CD4-positive, alpha-beta T cell (primary cell): ENCODE measurements at regions not wholly inside any gene's neighbourhood (a gene's known extent, or its start where the extent isn't known, plus 50 kb on each side); places are given as distances from the start of the nearest gene placed in this dataset.

ENCODE experiments used
- ATAC-seq: fragments of 200-7000 bp; cut with Tn5 transposase; one replicate; pipeline ENCODE4 v1.10.0; 2022; ENCODE audit warnings: mild to moderate bottlenecking; ENCODE audit not compliant: poor library complexity
- CTCF ChIA-PET: fragments of 350-600 bp; sonication (Branson Sonifier 250); formaldehyde crosslinking; loops from one replicate; lab custom pipeline; 2021; ENCODE audit warnings: antibody characterized with exemption, inconsistent platforms; lab: Charles Lee
- POLR2A ChIA-PET: fragments of 350-600 bp; sonication (Branson Sonifier 250); formaldehyde crosslinking; loops from one replicate; lab custom pipeline; 2021; ENCODE audit warnings: antibody characterized with exemption, inconsistent platforms; lab: Charles Lee
- DNase-seq, 14 experiments: peaks; one replicate each; pipeline ENCODE4 v3.0.0-alpha.2; 2013 to 2020; ENCODE audit warnings: mixed read lengths in 2 of 14
- H3K27ac ChIP-seq, 2 donors: one replicate each; pipeline versions ENCODE4 v1.5.1 to v1.7.0; 2013; ENCODE audit warnings: low read length in 2 of 2, low read depth in 1 of 2, mild to moderate bottlenecking in 1 of 2
- H3K27me3 ChIP-seq, 2 experiments: 1 replicate in 1 of 2; 2 replicates in 1 of 2; pipeline versions ENCODE4 v1.6.1 to v1.7.0; 2013; ENCODE audit warnings: low read length in 2 of 2, control low read depth in 1 of 2, mild to moderate bottlenecking in 1 of 2, moderate library complexity in 1 of 2; ENCODE audit not compliant: insufficient read depth in 2 of 2, control insufficient read depth in 1 of 2
- H3K36me3 ChIP-seq: one replicate; pipeline ENCODE4 v1.6.1; 2013; ENCODE audit warnings: low read length, control low read depth; ENCODE audit not compliant: insufficient read depth
- H3K4me1 ChIP-seq: one replicate; pipeline ENCODE4 v1.6.1; 2013; ENCODE audit warnings: low read length, control low read depth; ENCODE audit not compliant: insufficient read depth
- H3K4me3 ChIP-seq: one replicate; pipeline ENCODE4 v1.5.1; 2013; ENCODE audit warnings: mild to moderate bottlenecking, low read length, moderate library complexity
- H3K9me3 ChIP-seq, 2 experiments: 1 replicate in 1 of 2; 2 replicates in 1 of 2; pipeline versions ENCODE4 v1.6.1 to v1.7.0; 2013; ENCODE audit warnings: low read length in 2 of 2, mild to moderate bottlenecking in 2 of 2, control low read depth in 1 of 2, moderate library complexity in 1 of 2; ENCODE audit not compliant: control insufficient read depth in 1 of 2, insufficient read depth in 1 of 2
- H3K27ac Mint-ChIP-seq: one replicate; pipeline ENCODE4 v1.8.0; 2020; ENCODE audit warnings: mixed read lengths
- H3K27me3 Mint-ChIP-seq: one replicate; pipeline ENCODE4 v1.8.0; 2021; ENCODE audit warnings: mixed read lengths
- H3K36me3 Mint-ChIP-seq: one replicate; pipeline ENCODE4 v1.8.0; 2021; ENCODE audit warnings: low read depth, mixed read lengths
- H3K4me1 Mint-ChIP-seq: one replicate; pipeline ENCODE4 v1.8.0; 2021; ENCODE audit warnings: low read depth, mixed read lengths
- H3K4me3 Mint-ChIP-seq: one replicate; pipeline ENCODE4 v1.8.0; 2020; ENCODE audit warnings: mild to moderate bottlenecking, mixed read lengths
- H3K9me3 Mint-ChIP-seq: one replicate; pipeline ENCODE4 v1.8.0; 2020; ENCODE audit warnings: mixed read lengths
- intact Hi-C, 2 experiments: fragments of 100-400 bp; cut with DNase I in 1 of 2; cut with micrococcal nuclease in 1 of 2; formaldehyde crosslinking; loops; one replicate each; pipeline versions ENCODE4 v1.15.1 to v1.9.0; 2023 to 2025; cut with DNase I, micrococcal nuclease
- TF ChIP-seq, protein P1 (sequence below): fragments of 200-600 bp; IDR thresholded peaks from one replicate; pipeline ENCODE4 v1.8.0; 2022; ENCODE audit warnings: antibody characterized with exemption, mild to moderate bottlenecking

DNA sequence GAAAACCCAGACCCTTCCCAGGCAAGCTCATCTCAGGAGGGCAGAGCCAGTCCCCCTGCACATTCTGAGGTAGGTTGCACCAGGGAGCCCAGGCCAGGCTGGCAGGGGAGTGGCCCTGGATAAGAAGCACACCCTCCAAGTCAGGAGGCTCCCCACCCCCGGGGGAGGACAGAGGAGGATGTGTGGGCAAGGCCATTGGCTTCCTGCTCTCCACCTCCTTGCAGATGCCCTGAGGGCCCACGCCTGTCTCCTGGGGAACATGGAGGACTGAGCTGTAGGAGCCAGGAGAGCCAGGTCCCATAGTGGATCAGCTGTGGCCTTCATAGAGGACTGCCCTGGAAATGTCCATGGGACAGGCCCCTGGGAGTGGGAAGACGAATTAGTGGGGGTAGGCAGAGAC, 126.7 kb downstream of the IRF8 start:
- CTCF ChIA-PET, result no interaction called here
- no peaks in the 10 kb centered on the region for H3K9me3 Mint-ChIP-seq

DNA sequence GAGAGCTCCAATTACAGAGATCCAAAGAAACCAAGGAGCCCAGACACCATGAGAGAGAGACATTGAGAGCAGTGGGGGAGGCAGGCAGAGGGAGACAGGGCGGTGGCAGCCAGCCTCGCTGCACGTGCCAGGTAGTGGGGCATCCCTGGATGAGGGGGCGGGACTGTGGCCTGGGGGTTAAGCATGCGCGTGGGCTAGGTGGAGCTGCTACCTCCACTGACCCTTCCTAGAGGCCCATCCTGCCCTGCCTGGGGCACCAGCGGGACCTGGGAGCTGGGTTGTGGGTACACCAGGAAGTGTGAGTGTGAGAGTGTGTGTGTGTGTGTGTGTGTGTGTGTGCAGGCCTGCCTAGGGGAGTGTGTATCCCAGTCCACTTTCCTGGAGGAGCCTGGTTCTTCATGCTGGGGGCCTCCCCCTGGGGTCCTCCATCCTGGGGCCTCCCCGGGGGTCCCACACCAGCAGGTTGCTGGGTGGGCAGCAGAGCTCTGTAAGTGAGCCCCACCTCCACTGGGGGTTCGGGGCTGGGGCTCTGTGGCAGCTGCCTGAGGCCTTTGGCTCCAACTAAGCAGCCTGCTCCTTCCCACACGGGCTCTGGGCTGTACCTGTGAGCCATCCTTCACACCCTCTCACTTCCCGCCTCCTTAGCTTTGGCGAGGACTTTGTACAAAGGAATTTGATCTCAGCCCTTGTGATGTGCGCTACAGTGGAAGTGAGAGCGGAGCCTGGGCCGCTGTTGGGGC, 127.4 kb downstream of the IRF8 start:
- Mint-ChIP-seq H3K27me3 (peaks cover 17% of the 10 kb centered on the region), H3K9me3 (no peaks in the 10 kb centered on the region), H3K4me3 (no peak overlapping the region), H3K36me3 (no peaks in the 10 kb centered on the region), H3K27ac (no peak overlapping the region), H3K4me1 (no peaks in the 10 kb centered on the region)
- ATAC-seq, result no peak
- no peak overlapping the region for H3K4me3 ChIP-seq
- TF ChIP-seq, protein P1, sequence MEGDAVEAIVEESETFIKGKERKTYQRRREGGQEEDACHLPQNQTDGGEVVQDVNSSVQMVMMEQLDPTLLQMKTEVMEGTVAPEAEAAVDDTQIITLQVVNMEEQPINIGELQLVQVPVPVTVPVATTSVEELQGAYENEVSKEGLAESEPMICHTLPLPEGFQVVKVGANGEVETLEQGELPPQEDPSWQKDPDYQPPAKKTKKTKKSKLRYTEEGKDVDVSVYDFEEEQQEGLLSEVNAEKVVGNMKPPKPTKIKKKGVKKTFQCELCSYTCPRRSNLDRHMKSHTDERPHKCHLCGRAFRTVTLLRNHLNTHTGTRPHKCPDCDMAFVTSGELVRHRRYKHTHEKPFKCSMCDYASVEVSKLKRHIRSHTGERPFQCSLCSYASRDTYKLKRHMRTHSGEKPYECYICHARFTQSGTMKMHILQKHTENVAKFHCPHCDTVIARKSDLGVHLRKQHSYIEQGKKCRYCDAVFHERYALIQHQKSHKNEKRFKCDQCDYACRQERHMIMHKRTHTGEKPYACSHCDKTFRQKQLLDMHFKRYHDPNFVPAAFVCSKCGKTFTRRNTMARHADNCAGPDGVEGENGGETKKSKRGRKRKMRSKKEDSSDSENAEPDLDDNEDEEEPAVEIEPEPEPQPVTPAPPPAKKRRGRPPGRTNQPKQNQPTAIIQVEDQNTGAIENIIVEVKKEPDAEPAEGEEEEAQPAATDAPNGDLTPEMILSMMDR, result no peak
- H3K27ac ChIP-seq, result no peak overlapping the region
- DNase-seq, result no peak
- ChIA-PET POLR2A (no interaction called here), CTCF (no interaction called here)
- H3K36me3 ChIP-seq, result no peaks in the 10 kb centered on the region
- no peaks in the 10 kb centered on the region for H3K4me1 ChIP-seq
- H3K9me3 ChIP-seq, result peaks cover 4 to 36% of the 10 kb centered on the region in 2 experiments
- intact Hi-C loops, result no loop called here
- H3K27me3 ChIP-seq, result peaks cover 0 to 4% of the 10 kb centered on the region in 2 experiments

More for the DNA sequence above, 126.7 kb downstream of the IRF8 start:
- ATAC-seq (no peak), DNase-seq (no peak)
- no peaks in the 10 kb centered on the region for H3K4me1 Mint-ChIP-seq
- H3K4me3 Mint-ChIP-seq, result no peak overlapping the region
- no peaks in the 10 kb centered on the region for H3K4me1 ChIP-seq
- H3K27ac Mint-ChIP-seq, result no peak overlapping the region
- peaks cover 3 to 4% of the 10 kb centered on the region in 2 experiments for H3K27me3 ChIP-seq
- no peaks in the 10 kb centered on the region for H3K36me3 Mint-ChIP-seq
- peaks cover 4 to 40% of the 10 kb centered on the region in 2 experiments for H3K9me3 ChIP-seq
- H3K27me3 Mint-ChIP-seq, result peaks cover 22% of the 10 kb centered on the region
- no peak overlapping the region for H3K4me3 ChIP-seq
- no peak overlapping the region for H3K27ac ChIP-seq
- TF ChIP-seq, protein P1, result no peak
- POLR2A ChIA-PET, result no interaction called here
- H3K36me3 ChIP-seq, result no peaks in the 10 kb centered on the region
- intact Hi-C loops, result no loop called here

DNA sequence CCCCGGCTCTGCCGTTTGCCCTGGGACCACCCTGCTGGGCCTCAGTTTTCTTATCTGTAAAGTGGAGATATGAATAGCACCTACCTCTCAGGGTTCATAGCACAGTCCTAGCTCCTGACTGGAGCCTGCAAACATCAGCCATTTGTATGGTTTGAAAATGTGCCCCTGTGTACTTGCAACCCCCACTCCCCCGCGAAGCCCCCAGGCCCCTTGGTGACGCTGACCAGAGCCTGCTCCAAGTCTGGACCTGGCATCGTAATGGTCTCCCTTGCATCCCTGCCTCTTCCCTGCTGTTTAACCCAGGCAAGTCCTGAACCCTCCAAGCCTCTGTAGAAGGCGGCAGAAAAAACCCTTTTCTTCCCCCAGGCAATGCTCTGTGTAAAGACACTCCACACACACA, 128.0 kb downstream of the IRF8 start:
- Histone ChIP-seq H3K9me3 (peaks cover 4 to 36% of the 10 kb centered on the region in 2 experiments), H3K36me3 (no peaks in the 10 kb centered on the region), H3K4me1 (no peaks in the 10 kb centered on the region), H3K4me3 (no peak overlapping the region), H3K27me3 (peaks cover 0 to 4% of the 10 kb centered on the region in 2 experiments), H3K27ac (no peak overlapping the region)
- intact Hi-C loops, result no loop called here
- ATAC-seq (no peak), DNase-seq (no peak)
- TF ChIP-seq, protein P1, result no peak
- peaks cover 17% of the 10 kb centered on the region for H3K27me3 Mint-ChIP-seq
- CTCF ChIA-PET, result no interaction called here
- no peaks in the 10 kb centered on the region for H3K9me3 Mint-ChIP-seq
- no peaks in the 10 kb centered on the region for H3K4me1 Mint-ChIP-seq
- POLR2A ChIA-PET, result no interaction called here
- no peak overlapping the region for H3K4me3 Mint-ChIP-seq
- no peak overlapping the region for H3K27ac Mint-ChIP-seq
- no peaks in the 10 kb centered on the region for H3K36me3 Mint-ChIP-seq
